ENCODE measurements at regions not wholly inside any gene's neighbourhood (a gene's known extent, or its start where the extent isn't known, plus 50 kb on each side); places are given as distances from the start of the nearest gene placed in this dataset.

DNA sequence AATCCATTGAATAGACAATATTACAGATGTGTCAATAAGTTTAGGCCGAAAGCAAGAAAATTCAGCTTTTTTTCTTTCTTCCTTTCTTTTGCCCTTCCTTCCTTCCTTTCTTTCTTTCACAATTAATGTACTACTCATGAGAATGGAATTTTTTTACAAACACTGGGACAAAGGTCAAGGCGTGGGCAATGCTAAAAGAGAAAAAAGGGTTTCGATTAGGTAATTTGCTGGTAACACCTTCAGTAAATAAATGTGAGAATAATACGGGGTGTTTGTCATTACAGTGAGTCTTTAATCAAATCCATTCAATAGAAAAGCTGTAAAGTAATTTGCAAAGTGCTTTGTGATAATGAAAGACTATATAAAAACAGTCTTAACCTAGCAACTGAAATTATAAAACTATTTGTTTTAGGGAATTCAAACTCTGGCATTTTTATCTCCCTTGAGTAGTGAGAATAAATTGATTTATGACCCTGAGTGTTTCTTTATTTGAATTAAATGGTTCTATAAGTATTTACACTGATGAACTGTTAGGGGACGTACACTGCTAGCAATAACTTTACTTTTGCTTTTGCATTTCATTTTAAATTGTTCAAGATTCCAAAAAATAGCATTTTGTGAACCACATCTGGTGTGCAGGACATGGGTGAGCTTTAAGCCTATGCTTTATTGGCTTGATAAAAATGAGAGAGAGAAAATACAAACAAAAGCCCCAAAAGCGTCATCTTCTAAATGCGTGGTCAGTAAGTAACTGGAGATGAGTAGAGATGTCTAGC, 104.2 kb upstream of the THRB start:
- TF ChIP-seq POLR2A (IDR thresholded peaks at IDR 0.05) (no peak), CTCF (IDR thresholded peaks at IDR 0.05) (no peak)
